ENCODE measurements at regions not wholly inside any gene's neighbourhood (a gene's known extent, or its start where the extent isn't known, plus 50 kb on each side); places are given as distances from the start of the nearest gene placed in this dataset.

GRCh38 chr11:34830648-34831047 is 85.5 kb downstream of the APIP start:
- Histone ChIP-seq H3K4me3 (ENCODE audit: low read depth, low read length) (no peak overlapping the region), H3K9me3 (no peaks in the 10 kb centered on the region), H3K4me1 (no peaks in the 10 kb centered on the region), H3K36me3 (no peaks in the 10 kb centered on the region), H3K27me3 (no peaks in the 10 kb centered on the region)
- no peak for TF ChIP-seq CTCF (IDR thresholded peaks at IDR 0.05; ENCODE audit: low read depth, low read length)
- peak; percentile 40 for DNase-seq

DNA sequence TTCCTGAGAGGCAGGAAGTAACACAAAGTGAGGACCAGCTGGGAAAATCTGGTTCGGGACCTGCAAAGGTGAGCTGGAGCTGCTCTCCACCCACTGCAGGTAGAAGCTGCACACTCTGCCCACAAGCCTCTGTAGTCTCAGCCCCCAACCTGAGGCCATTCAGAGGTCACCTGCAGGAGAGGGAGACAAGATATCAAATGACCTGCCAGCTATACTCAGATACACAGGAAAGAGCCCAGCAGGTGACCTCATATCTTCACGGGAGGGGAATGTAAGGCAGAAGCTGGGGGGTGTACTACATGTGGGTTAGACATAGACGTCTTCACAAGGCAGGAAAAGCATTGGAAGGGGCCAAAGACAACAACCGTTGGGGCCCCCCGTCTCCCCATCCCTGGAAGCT is 86.1 kb downstream of the APIP start:
- Histone ChIP-seq H3K9me3 (no peaks in the 10 kb centered on the region), H3K4me3 (ENCODE audit: low read depth, low read length) (no peak overlapping the region), H3K27me3 (no peaks in the 10 kb centered on the region), H3K36me3 (no peaks in the 10 kb centered on the region), H3K4me1 (no peaks in the 10 kb centered on the region)
- TF ChIP-seq CTCF (IDR thresholded peaks at IDR 0.05; ENCODE audit: low read depth, low read length): no peak
- DNase-seq: no peak

DNA sequence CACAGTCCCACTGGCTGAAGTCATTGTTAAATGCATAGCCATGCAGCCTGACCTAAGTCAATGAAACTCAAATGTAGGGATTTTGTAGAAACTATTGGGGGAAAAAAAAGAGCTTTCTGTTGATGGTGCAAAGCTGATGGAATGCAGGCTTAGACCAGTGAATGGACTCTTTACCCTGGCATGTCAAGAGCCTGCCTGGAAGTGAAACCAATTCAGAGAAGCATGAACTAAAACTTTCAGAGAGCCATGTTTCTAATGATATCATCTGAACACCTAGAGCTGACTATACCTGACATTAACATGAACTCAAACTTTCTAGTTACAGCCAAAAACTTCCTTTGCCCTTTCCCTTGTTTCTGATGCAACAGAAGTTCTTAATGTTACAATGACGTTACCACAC is 89.0 kb downstream of the APIP start:
- no peaks in the 10 kb centered on the region for H3K9me3 ChIP-seq
- no peaks in the 10 kb centered on the region for H3K36me3 ChIP-seq
- no peak for TF ChIP-seq CTCF (IDR thresholded peaks at IDR 0.05; ENCODE audit: low read depth, low read length)
- no peak for DNase-seq
- H3K27me3 ChIP-seq: no peaks in the 10 kb centered on the region
- no peaks in the 10 kb centered on the region for H3K4me1 ChIP-seq
- H3K4me3 ChIP-seq (ENCODE audit: low read depth, low read length): no peak overlapping the region

GRCh38 chr11:34826384-34826726 is 89.8 kb downstream of the APIP start:
- Histone ChIP-seq H3K27me3 (no peaks in the 10 kb centered on the region), H3K36me3 (no peaks in the 10 kb centered on the region), H3K9me3 (no peaks in the 10 kb centered on the region), H3K4me1 (no peaks in the 10 kb centered on the region), H3K4me3 (ENCODE audit: low read depth, low read length) (no peak overlapping the region)
- DNase-seq: no peak
- no peak for TF ChIP-seq CTCF (IDR thresholded peaks at IDR 0.05; ENCODE audit: low read depth, low read length)

DNA sequence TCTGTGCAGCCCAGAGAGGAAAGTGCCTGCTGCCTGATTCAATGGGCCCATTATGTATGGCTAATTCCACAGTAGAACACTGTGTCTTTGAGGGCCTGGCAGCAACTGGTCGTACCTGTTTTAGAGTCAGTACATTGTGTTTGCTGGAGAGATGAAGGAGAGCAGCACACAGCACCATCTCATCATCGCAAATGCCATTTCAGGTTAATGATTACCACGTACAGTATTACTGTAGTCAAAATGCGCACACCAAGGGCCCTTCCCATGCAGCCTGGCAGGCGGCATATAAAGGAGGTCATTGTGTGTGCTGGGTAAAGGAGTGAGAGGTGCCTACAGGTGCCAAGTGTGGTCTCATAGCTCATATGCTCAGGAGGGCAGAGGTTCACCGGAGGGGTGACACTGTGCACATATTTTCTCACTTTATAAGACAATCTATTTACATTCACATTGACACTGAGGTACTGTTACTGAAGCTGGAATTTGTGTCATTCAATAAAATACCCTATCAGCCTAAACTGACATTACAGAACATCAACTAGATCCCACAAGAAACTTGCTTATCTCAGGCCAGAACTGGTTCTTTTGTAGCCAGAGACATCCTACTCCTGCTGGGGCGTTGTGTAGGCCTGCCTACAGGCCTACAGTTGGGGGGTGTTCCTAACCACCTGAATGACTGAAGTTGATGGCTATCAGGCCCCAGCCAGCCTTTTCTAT is 90.4 kb downstream of the APIP start:
- no peak for DNase-seq
- no peak overlapping the region for H3K4me3 ChIP-seq (ENCODE audit: low read depth, low read length)

More for the DNA sequence above, 90.4 kb downstream of the APIP start:
- Histone ChIP-seq H3K27me3 (no peaks in the 10 kb centered on the region), H3K4me1 (no peaks in the 10 kb centered on the region), H3K36me3 (no peaks in the 10 kb centered on the region), H3K9me3 (no peaks in the 10 kb centered on the region)
- no peak for TF ChIP-seq CTCF (IDR thresholded peaks at IDR 0.05; ENCODE audit: low read depth, low read length)

Data from BE2C (cell line).